Esophagus squamous epithelium (tissue), 5 donors: ENCODE measurements at regions not wholly inside any gene's neighbourhood (a gene's known extent, or its start where the extent isn't known, plus 50 kb on each side); places are given as distances from the start of the nearest gene placed in this dataset.

Experiments
- DNase-seq: peaks from one replicate; lab custom pipeline; 2025; lab: John Stamatoyannopoulos, UW
- H3K27ac ChIP-seq, 4 donors: fragments of 200-600 bp; sonication (generic); one replicate each; pipeline ENCODE4 v1.5.1; 2016 to 2019; ENCODE audit warnings: mild to moderate bottlenecking in 1 of 4
- H3K27me3 ChIP-seq, 4 donors: fragments of 200-600 bp; sonication (generic); 1 replicate in 3 of 4; 2 replicates in 1 of 4; pipeline versions ENCODE4 v1.5.1 to v1.6.0; 2017 to 2021; ENCODE audit warnings: antibody characterized with exemption in 1 of 4
- H3K36me3 ChIP-seq, 3 donors: fragments of 200-600 bp; sonication (generic); one replicate each; pipeline ENCODE4 v1.5.1; 2016 to 2019
- H3K4me1 ChIP-seq, 3 donors: fragments of 200-600 bp; sonication (generic); one replicate each; pipeline ENCODE4 v1.5.1; 2017 to 2019
- H3K4me3 ChIP-seq, 4 donors: fragments of 200-600 bp; sonication (generic); 1 replicate in 3 of 4; 2 replicates in 1 of 4; pipeline ENCODE4 v1.5.1; 2016 to 2019; ENCODE audit warnings: mild to moderate bottlenecking in 2 of 4, moderate library complexity in 1 of 4
- H3K9me3 ChIP-seq, 3 donors: fragments of 200-600 bp; sonication (generic); one replicate each; pipeline ENCODE4 v1.5.1; 2016 to 2019
- CTCF ChIP-seq, 6 experiments: fragments of 450-650 bp in 4 of 6; fragments of 200-600 bp in 2 of 6; sonication (generic) in 2 of 6; IDR thresholded peaks; one replicate each; pipeline ENCODE4 v1.5.1; 2016 to 2019; ENCODE audit warnings: antibody characterized with exemption in 6 of 6, mild to moderate bottlenecking in 4 of 6, moderate library complexity in 4 of 6
- POLR2A ChIP-seq, 4 donors: fragments of 450-650 bp; IDR thresholded peaks; one replicate each; pipeline ENCODE4 v1.6.1; 2017; ENCODE audit warnings: antibody characterized with exemption in 4 of 4, mild to moderate bottlenecking in 4 of 4, moderate library complexity in 3 of 4
- WGBS, 2 donors: methylation state at CpG; one replicate each; pipeline ENCODE4 v1.1.5; 2018; 5-methylcytosine and 5-hydroxymethylcytosine counted together
- intact Hi-C: fragments of 100-400 bp; cut with DNase I; formaldehyde crosslinking; loops from one replicate; pipeline ENCODE4 v1.15.0; 2022
- donor health status: DM: yes; HTN: yes; CAD: no.

GRCh38 chr13:73325723-73326558 lies 267.1 kb downstream of the KLF5 start:
- no peak for DNase-seq
- no peaks in the 10 kb centered on the region for H3K27me3 ChIP-seq
- WGBS, 2 donors, result 42 to 57% methylated on average over 7 of the region's 7 CpGs
- TF ChIP-seq CTCF (IDR thresholded peaks at IDR 0.05) (no peak), POLR2A (IDR thresholded peaks at IDR 0.05) (no peak)
- peaks cover 0 to 24% (median 0%) of the 10 kb centered on the region in 3 donors for H3K4me1 ChIP-seq
- peak overlapping the region in 1 of 4 donors; percentile 22 for H3K27ac ChIP-seq
- no peaks in the 10 kb centered on the region for H3K9me3 ChIP-seq
- no peak overlapping the region for H3K4me3 ChIP-seq
- no peaks in the 10 kb centered on the region for H3K36me3 ChIP-seq
- intact Hi-C loops, result no loop called here

- H3K4me3 ChIP-seq, result no peak overlapping the region
- H3K36me3 ChIP-seq, result no peaks in the 10 kb centered on the region
- DNase-seq, result no peak
- intact Hi-C loops, result no loop called here
- H3K4me1 ChIP-seq, result peaks cover 0 to 24% (median 0%) of the 10 kb centered on the region in 3 donors
- H3K27ac ChIP-seq, result peak overlapping the region in 1 of 4 donors; percentile 22
- no peaks in the 10 kb centered on the region for H3K9me3 ChIP-seq
- WGBS, 2 donors, result 45 to 57% methylated on average over 10 of the region's 10 CpGs
- no peaks in the 10 kb centered on the region for H3K27me3 ChIP-seq
- no peak for TF ChIP-seq CTCF (IDR thresholded peaks at IDR 0.05)
- TF ChIP-seq POLR2A (IDR thresholded peaks at IDR 0.05), result no peak
Measured at GRCh38 chr13:73324842-73325722, 266.3 kb downstream of the KLF5 start.

GRCh38 chr13:73323615-73324014 lies 264.8 kb downstream of the KLF5 start:
- no peaks in the 10 kb centered on the region for H3K36me3 ChIP-seq
- no peak for DNase-seq
- H3K4me3 ChIP-seq, result no peak overlapping the region
- no peak overlapping the region for H3K27ac ChIP-seq
- intact Hi-C loops, result no loop called here
- TF ChIP-seq POLR2A (IDR thresholded peaks at IDR 0.05), result no peak
- no peak for TF ChIP-seq CTCF (IDR thresholded peaks at IDR 0.05)
- H3K4me1 ChIP-seq, result peaks cover 0 to 24% (median 0%) of the 10 kb centered on the region in 3 donors
- no peaks in the 10 kb centered on the region for H3K27me3 ChIP-seq
- H3K9me3 ChIP-seq, result no peaks in the 10 kb centered on the region
- 50 to 81% methylated on average over 1 of the region's 1 CpG for WGBS, 2 donors

GRCh38 chr13:73321043-73321442 lies 262.2 kb downstream of the KLF5 start:
- Histone ChIP-seq H3K4me1 (peaks cover 0 to 10% (median 0%) of the 10 kb centered on the region in 3 donors), H3K27ac (no peak overlapping the region), H3K36me3 (no peaks in the 10 kb centered on the region), H3K4me3 (no peak overlapping the region), H3K9me3 (no peaks in the 10 kb centered on the region), H3K27me3 (no peaks in the 10 kb centered on the region)
- no peak for DNase-seq
- WGBS, 2 donors, result 76 to 88% methylated on average over 2 of the region's 2 CpGs
- intact Hi-C loops, result no loop called here
- TF ChIP-seq CTCF (IDR thresholded peaks at IDR 0.05) (no peak), POLR2A (IDR thresholded peaks at IDR 0.05) (no peak)

- no peak for DNase-seq
- H3K36me3 ChIP-seq, result no peaks in the 10 kb centered on the region
- TF ChIP-seq CTCF (IDR thresholded peaks at IDR 0.05) (no peak), POLR2A (IDR thresholded peaks at IDR 0.05) (no peak)
- no peak overlapping the region for H3K27ac ChIP-seq
- no peaks in the 10 kb centered on the region for H3K27me3 ChIP-seq
- H3K4me3 ChIP-seq, result no peak overlapping the region
- WGBS, 2 donors, result 91% methylated on average over 2 of the region's 2 CpGs
- H3K4me1 ChIP-seq, result no peaks in the 10 kb centered on the region
- intact Hi-C loops, result no loop called here
- H3K9me3 ChIP-seq, result peaks cover 0 to 9% (median 0%) of the 10 kb centered on the region in 3 donors
Measured at GRCh38 chr13:73317140-73317539, 258.3 kb downstream of the KLF5 start.
